K562 (cell line): ENCODE measurements at regions not wholly inside any gene's neighbourhood (a gene's known extent, or its start where the extent isn't known, plus 50 kb on each side); places are given as distances from the start of the nearest gene placed in this dataset.

ENCODE experiments used
- ATAC-seq: fragments of 200-7000 bp; cut with Tn5 transposase; 3 replicates; pipeline ENCODE4 v1.9.1; 2020; ENCODE audit warnings: moderate library complexity
- BruUV-seq: library from RNA; stranded (reverse); fragments of 400-500 nt; replicated peaks from 2 replicates; lab custom pipeline; 2021; lab: Mats Ljungman, UMichigan
- CTCF ChIA-PET: fragments of 300-600 bp; formaldehyde crosslinking; extraction: SDS; loops from one replicate; lab custom pipeline; 2021; ENCODE audit warnings: low intra/inter-chr PET ratio; lab: Yijun Ruan, JAX
- POLR2A ChIA-PET: fragments of 300-600, 350-650 bp; sonication (Branson Sonifier 250); formaldehyde crosslinking; extraction: SDS; loops from one replicate; lab custom pipeline; 2021; ENCODE audit warnings: antibody characterized with exemption, inconsistent platforms; lab: Yijun Ruan, JAX
- DNase-seq, 4 experiments: peaks; one replicate each; pipeline versions ENCODE4 v3.0.0 to v3.0.0-alpha.2; 2011 to 2018; ENCODE audit warnings: low spot score in 3 of 4, mixed read lengths in 3 of 4; ENCODE audit errors: extremely low read depth in 1 of 4
- FAIRE-seq: peaks from 2 replicates; lab custom pipeline; 2011; peaks lifted over from hg19 to GRCh38; lab: Jason Lieb, UNC
- H2AFZ ChIP-seq: 2 replicates; pipeline ENCODE4 v1.6.0; 2011; ENCODE audit warnings: low read depth, low read length, control low read depth, inconsistent platforms
- H3K27ac ChIP-seq: fragments of 200-600 bp; 3 replicates; pipeline ENCODE4 v1.8.0; 2011; ENCODE audit warnings: low read depth, mild to moderate bottlenecking, control low read depth, inconsistent platforms, low read length, moderate library complexity, mixed read lengths; ENCODE audit errors: extremely low read depth
- H3K27me3 ChIP-seq, 2 experiments: fragments of 300-600 bp in 1 of 2; 2 replicates in 1 of 2; 3 replicates in 1 of 2; pipeline versions ENCODE4 v1.6.0 to v1.8.0; 2011; ENCODE audit warnings: inconsistent platforms in 2 of 2, low read length in 2 of 2, mild to moderate bottlenecking in 1 of 2, mixed read lengths in 1 of 2, moderate library complexity in 1 of 2; ENCODE audit not compliant: control insufficient read depth in 2 of 2, insufficient read depth in 2 of 2
- H3K36me3 ChIP-seq: fragments of 300-600 bp; 3 replicates; pipeline ENCODE4 v1.8.0; 2011; ENCODE audit warnings: mild to moderate bottlenecking, low read length, inconsistent platforms; ENCODE audit not compliant: control insufficient read depth, insufficient read depth
- H3K4me1 ChIP-seq, 2 experiments: fragments of 200-600 bp in 1 of 2; replicated peaks in 1 of 2; 2 replicates in 1 of 2; 3 replicates in 1 of 2; pipeline versions ENCODE4 v1.5.1 to v1.8.0; 2011; ENCODE audit warnings: inconsistent platforms in 2 of 2, low read length in 2 of 2, mild to moderate bottlenecking in 1 of 2, mixed read lengths in 1 of 2, moderate library complexity in 1 of 2; ENCODE audit not compliant: control insufficient read depth in 2 of 2, insufficient read depth in 2 of 2
- H3K4me2 ChIP-seq: 2 replicates; pipeline ENCODE4 v1.6.1; 2011; ENCODE audit warnings: low read length, control low read depth, inconsistent platforms, mixed read lengths; ENCODE audit not compliant: insufficient read depth
- H3K4me3 ChIP-seq: fragments of 200-600 bp; sonication (generic), shearing (Covaris generic); 2 replicates; pipeline ENCODE4 v1.5.1; 2016; ENCODE audit warnings: control low read depth, inconsistent platforms
- H3K79me2 ChIP-seq: fragments of 200-600 bp; 3 replicates; pipeline ENCODE4 v1.8.0; 2011; ENCODE audit warnings: low read length, inconsistent platforms; ENCODE audit not compliant: control insufficient read depth, insufficient read depth
- H3K9ac ChIP-seq, 2 experiments: 2 replicates each; pipeline versions ENCODE4 v1.6.0 to v1.6.1; 2011; ENCODE audit warnings: low read depth in 2 of 2, low read length in 2 of 2, control low read depth in 1 of 2, inconsistent platforms in 1 of 2, mild to moderate bottlenecking in 1 of 2, mixed read lengths in 1 of 2; ENCODE audit not compliant: insufficient read depth in 1 of 2
- H3K9me1 ChIP-seq: one replicate; pipeline ENCODE4 v1.6.0; 2011; ENCODE audit warnings: inconsistent platforms, mild to moderate bottlenecking, low read length, moderate library complexity; ENCODE audit not compliant: control insufficient read depth, insufficient read depth
- H3K9me3 ChIP-seq: replicated peaks from 2 replicates; pipeline ENCODE4 v1.5.1; 2011; ENCODE audit warnings: low read depth, low read length, inconsistent platforms; ENCODE audit not compliant: control insufficient read depth, insufficient read depth
- H4K20me1 ChIP-seq: replicated peaks from 2 replicates; pipeline ENCODE4 v1.6.1; 2011; ENCODE audit warnings: low read length, inconsistent platforms, mixed read lengths; ENCODE audit not compliant: control insufficient read depth, insufficient read depth
- KDM4B ChIP-seq, 2 experiments: fragments of 450-650 bp in 1 of 2; sonication (generic) in 1 of 2; IDR thresholded peaks; 2 replicates each; pipeline ENCODE4 v1.6.1; 2016 to 2017; ENCODE audit warnings: borderline replicate concordance in 2 of 2, antibody characterized with exemption in 1 of 2, low read depth in 1 of 2, mild to moderate bottlenecking in 1 of 2
- LEF1 ChIP-seq: fragments of 450-650 bp; IDR thresholded peaks from 2 replicates; pipeline ENCODE4 v1.6.1; 2016; ENCODE audit warnings: mild to moderate bottlenecking
- MTF1 ChIP-seq: fragments of 250-450 bp; sonication (Bioruptor Pico); IDR thresholded peaks from 2 replicates; pipeline ENCODE4 v1.9.0; 2021; ENCODE audit warnings: moderate library complexity, mild to moderate bottlenecking, inconsistent platforms, borderline replicate concordance
- PCBP2 ChIP-seq: fragments of 200-400 bp; formaldehyde crosslinking; IDR thresholded peaks from 2 replicates; pipeline ENCODE4 v1.6.1; 2018; ENCODE audit warnings: low read length, low read depth, mild to moderate bottlenecking, moderate library complexity; ENCODE audit not compliant: poor library complexity, severe bottlenecking
- ZNF445 ChIP-seq: fragments of 250-450 bp; sonication (Bioruptor Pico); IDR thresholded peaks from 2 replicates; pipeline ENCODE4 v1.4.0; 2020; ENCODE audit warnings: low read depth, mild to moderate bottlenecking, moderate library complexity
- WGBS: fragments of 100-300 bp; shearing (Covaris generic); methylation state at CpG from one replicate; pipeline ENCODE4 v1.1.6; 2016; ENCODE audit warnings: low coverage, mixed read lengths; ENCODE audit not compliant: insufficient coverage; ENCODE audit errors: missing lambda C conversion rate; 5-methylcytosine and 5-hydroxymethylcytosine counted together
- in situ Hi-C: fragments of 300-500 bp; cut with MboI; formaldehyde crosslinking; loops from 4 replicates; pipeline ENCODE4 v1.15.0; 2018; ENCODE audit warnings: inconsistent platforms, mixed read lengths
- intact Hi-C: fragments of 100-400 bp; cut with micrococcal nuclease; formaldehyde crosslinking; loops from 2 replicates; pipeline ENCODE4 v1.14.2; 2022
- TF ChIP-seq, protein P1 (sequence below): fragments of 450-650 bp; formaldehyde crosslinking; IDR thresholded peaks from 2 replicates; pipeline ENCODE4 v1.4.0; 2022; ENCODE audit warnings: mild to moderate bottlenecking, moderate library complexity

DNA sequence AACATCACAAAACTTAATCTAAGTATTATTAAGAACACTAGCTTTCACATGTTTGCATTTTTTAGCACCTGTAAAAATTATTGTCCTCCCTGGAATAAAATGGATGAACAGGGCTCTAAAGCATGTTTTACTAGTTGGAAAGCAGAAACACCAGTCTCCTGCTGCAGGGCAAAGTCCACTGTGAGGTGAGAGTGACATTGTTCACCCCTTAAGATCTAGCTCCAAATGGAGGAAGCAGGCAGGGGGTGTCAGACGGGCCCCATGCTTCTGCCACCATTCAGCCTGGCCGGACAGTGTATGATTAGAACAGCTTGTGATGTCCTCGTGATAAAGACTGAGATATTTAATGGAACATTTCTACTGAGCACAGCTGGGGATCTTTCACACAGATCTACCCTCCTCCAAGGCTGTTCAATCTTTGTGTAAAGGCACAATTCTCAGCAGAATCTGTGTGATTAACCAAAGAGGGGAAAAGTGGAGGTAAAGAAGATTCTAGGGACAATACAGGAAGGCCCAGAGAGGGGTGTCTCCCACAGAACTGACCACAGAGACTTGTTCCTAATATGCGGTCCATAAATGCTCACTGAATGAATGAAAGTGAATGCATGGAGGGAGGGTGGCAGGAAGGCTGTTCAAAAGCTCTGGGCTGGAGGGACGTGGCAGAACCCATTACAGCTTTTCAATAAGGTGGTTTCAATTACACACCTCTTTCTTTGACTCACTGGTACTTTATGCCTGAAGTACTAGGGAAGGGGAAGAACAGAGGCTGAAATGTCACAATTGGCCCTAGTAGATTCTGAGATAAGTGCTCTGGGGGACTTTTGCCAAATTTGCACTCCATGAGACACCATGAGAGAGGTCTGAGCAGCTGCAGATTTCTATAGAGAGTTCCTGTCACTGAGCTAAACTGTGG lies 239.1 kb upstream of the ARHGAP20 start:
- in situ Hi-C loops = no loop called here

DNA sequence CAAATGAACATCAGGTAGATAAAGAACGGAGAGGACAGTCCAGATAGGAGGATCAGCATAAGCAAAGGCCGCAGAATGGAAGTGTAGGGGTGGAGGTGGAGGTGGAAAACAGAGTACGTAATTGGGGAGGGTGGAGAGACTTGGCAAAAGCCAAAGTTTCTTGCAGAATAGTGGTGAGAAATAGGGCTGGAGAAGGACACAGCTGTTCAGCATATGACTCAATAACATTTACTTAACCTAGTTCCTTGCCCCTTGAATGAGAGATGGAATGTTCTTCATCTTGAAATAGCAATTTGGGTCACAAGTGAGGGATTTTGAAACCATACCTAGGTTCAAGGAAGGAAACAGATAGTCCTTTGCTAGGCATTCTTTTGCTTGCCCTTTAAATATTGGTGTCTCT lies 235.9 kb upstream of the ARHGAP20 start:
- Histone ChIP-seq H3K27ac (no peak overlapping the region), H3K9me1 (no peaks in the 10 kb centered on the region), H3K36me3 (no peaks in the 10 kb centered on the region), H3K27me3 (no peaks in the 10 kb centered on the region), H4K20me1 (no peaks in the 10 kb centered on the region), H3K4me1 (no peaks in the 10 kb centered on the region), H2AFZ (no peak overlapping the region), H3K79me2 (no peaks in the 10 kb centered on the region), H3K4me3 (no peak overlapping the region), H3K9ac (no peak overlapping the region), H3K4me2 (no peak overlapping the region), H3K9me3 (no peaks in the 10 kb centered on the region)
- DNase-seq (no peak), ATAC-seq (no peak), FAIRE-seq (no peak)
- ChIA-PET POLR2A (no interaction called here), CTCF (no interaction called here)
- in situ Hi-C loops = no loop called here
- intact Hi-C loops = no loop called here
- no TSS peak for BruUV-seq
- WGBS = 8% methylated on average over 3 of the region's 3 CpGs
- TF ChIP-seq ZNF445 (CRISPR knock-in tag) (no peak), KDM4B (IDR thresholded peaks at IDR 0.05; ENCODE audit: borderline replicate concordance in 2 of 2, low read depth in 1 of 2) (no peak), MTF1 (CRISPR knock-in tag) (no peak), LEF1 (no peak)
- TF ChIP-seq, protein P1, sequence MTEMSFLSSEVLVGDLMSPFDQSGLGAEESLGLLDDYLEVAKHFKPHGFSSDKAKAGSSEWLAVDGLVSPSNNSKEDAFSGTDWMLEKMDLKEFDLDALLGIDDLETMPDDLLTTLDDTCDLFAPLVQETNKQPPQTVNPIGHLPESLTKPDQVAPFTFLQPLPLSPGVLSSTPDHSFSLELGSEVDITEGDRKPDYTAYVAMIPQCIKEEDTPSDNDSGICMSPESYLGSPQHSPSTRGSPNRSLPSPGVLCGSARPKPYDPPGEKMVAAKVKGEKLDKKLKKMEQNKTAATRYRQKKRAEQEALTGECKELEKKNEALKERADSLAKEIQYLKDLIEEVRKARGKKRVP (CRISPR knock-in tag) = no peak

More for the DNA sequence above, 239.1 kb upstream of the ARHGAP20 start:
- Histone ChIP-seq H3K4me2 (no peak overlapping the region), H3K4me3 (no peak overlapping the region), H4K20me1 (no peaks in the 10 kb centered on the region), H3K9ac (no peak overlapping the region), H3K27me3 (no peaks in the 10 kb centered on the region), H3K9me1 (no peaks in the 10 kb centered on the region), H3K9me3 (no peaks in the 10 kb centered on the region), H3K79me2 (no peaks in the 10 kb centered on the region), H3K27ac (no peak overlapping the region), H3K4me1 (no peaks in the 10 kb centered on the region), H2AFZ (no peak overlapping the region), H3K36me3 (no peaks in the 10 kb centered on the region)
- no peak for FAIRE-seq
- CTCF ChIA-PET = no interaction called here
- no peak for TF ChIP-seq PCBP2
- no peak for DNase-seq
- POLR2A ChIA-PET = no interaction called here
- 3% methylated on average over 5 of the region's 5 CpGs for WGBS
- no peak for ATAC-seq
- no TSS peak for BruUV-seq
- intact Hi-C loops = no loop called here
